ENCODE measurements at regions not wholly inside any gene's neighbourhood (a gene's known extent, or its start where the extent isn't known, plus 50 kb on each side); places are given as distances from the start of the nearest gene placed in this dataset.
"Not testable (repeated sequence)": the region's sequence is repeated elsewhere in the genome, so short reads cannot be mapped to it uniquely, and the experiment has no call there.

- no peaks in the 10 kb centered on the region for H3K9me3 ChIP-seq
- no peak overlapping the region for H3K4me3 ChIP-seq
- H3K4me1 ChIP-seq: no peaks in the 10 kb centered on the region
- H3K36me3 ChIP-seq: no peaks in the 10 kb centered on the region
- TF ChIP-seq CTCF (IDR thresholded peaks at IDR 0.05) (no peak), POLR2AphosphoS5 (IDR thresholded peaks at IDR 0.05) (no peak), POLR2A (IDR thresholded peaks at IDR 0.05) (no peak), EP300 (IDR thresholded peaks at IDR 0.05) (no peak)
- WGBS, 2 donors: 77 to 83% methylated on average over 3 of the region's 3 CpGs
- H3K27me3 ChIP-seq: no peaks in the 10 kb centered on the region
- no peak for DNase-seq
- H3K27ac ChIP-seq: no peak overlapping the region
- intact Hi-C loops (cut with DNase I): no loop called here
These were observed 135.7 kb upstream of the ATXN7L3B start for GRCh38 chr12:74401966-74402365.

GRCh38 chr12:74403221-74403470 is 134.5 kb upstream of the ATXN7L3B start:
- H3K27me3 ChIP-seq; H3K4me3 ChIP-seq; H3K4me1 ChIP-seq; intact Hi-C loops (cut with DNase I); H3K36me3 ChIP-seq; DNase-seq; H3K9me3 ChIP-seq; H3K27ac ChIP-seq: not testable (repeated sequence)
- WGBS, 2 donors: 79 to 88% methylated on average over 12 of the region's 12 CpGs

GRCh38 chr12:74408601-74409166 is 129.0 kb upstream of the ATXN7L3B start:
- Histone ChIP-seq H3K4me1 (no peaks in the 10 kb centered on the region), H3K27me3 (no peaks in the 10 kb centered on the region), H3K36me3 (no peaks in the 10 kb centered on the region), H3K4me3 (no peak overlapping the region), H3K9me3 (no peaks in the 10 kb centered on the region), H3K27ac (no peak overlapping the region)
- intact Hi-C loops (cut with DNase I): no loop called here
- 15 to 39% methylated on average over 2 of the region's 2 CpGs for WGBS, 2 donors
- no peak for TF ChIP-seq EP300 (IDR thresholded peaks at IDR 0.05)
- no peak for TF ChIP-seq POLR2A (IDR thresholded peaks at IDR 0.05)
- no peak for TF ChIP-seq POLR2AphosphoS5 (IDR thresholded peaks at IDR 0.05)
- no peak for TF ChIP-seq CTCF (IDR thresholded peaks at IDR 0.05)
- DNase-seq: no peak

- TF ChIP-seq POLR2AphosphoS5 (IDR thresholded peaks at IDR 0.05): no peak
- no peak for TF ChIP-seq POLR2A (IDR thresholded peaks at IDR 0.05)
- no peak for TF ChIP-seq EP300 (IDR thresholded peaks at IDR 0.05)
- no peak for TF ChIP-seq CTCF (IDR thresholded peaks at IDR 0.05)
- intact Hi-C loops (cut with DNase I): no loop called here
These were observed 124.9 kb upstream of the ATXN7L3B start for GRCh38 chr12:74412606-74413230.

GRCh38 chr12:74415633-74416032 is 122.0 kb upstream of the ATXN7L3B start:
- DNase-seq: no peak
- H3K27me3 ChIP-seq: no peaks in the 10 kb centered on the region
- no peak overlapping the region for H3K4me3 ChIP-seq
- intact Hi-C loops (cut with DNase I): no loop called here
- H3K9me3 ChIP-seq: no peaks in the 10 kb centered on the region
- no peaks in the 10 kb centered on the region for H3K4me1 ChIP-seq
- H3K36me3 ChIP-seq: no peaks in the 10 kb centered on the region
- no peak overlapping the region for H3K27ac ChIP-seq
- no peak for TF ChIP-seq POLR2AphosphoS5 (IDR thresholded peaks at IDR 0.05)
- TF ChIP-seq CTCF (IDR thresholded peaks at IDR 0.05): no peak
- TF ChIP-seq EP300 (IDR thresholded peaks at IDR 0.05): no peak
- TF ChIP-seq POLR2A (IDR thresholded peaks at IDR 0.05): no peak

More at GRCh38 chr12:74412606-74413230, 124.9 kb upstream of the ATXN7L3B start:
- WGBS, 2 donors: 48 to 49% methylated on average over 2 of the region's 2 CpGs
- Histone ChIP-seq H3K4me1 (no peaks in the 10 kb centered on the region), H3K27me3 (no peaks in the 10 kb centered on the region), H3K36me3 (no peaks in the 10 kb centered on the region), H3K4me3 (no peak overlapping the region), H3K27ac (no peak overlapping the region), H3K9me3 (no peaks in the 10 kb centered on the region)
- DNase-seq: no peak
